K562 (cell line): ENCODE measurements at regions not wholly inside any gene's neighbourhood (a gene's known extent, or its start where the extent isn't known, plus 50 kb on each side); places are given as distances from the start of the nearest gene placed in this dataset.

Experiments
- ATAC-seq: fragments of 200-7000 bp; cut with Tn5 transposase; 3 replicates; pipeline ENCODE4 v1.9.1; 2020; ENCODE audit warnings: moderate library complexity
- BruUV-seq: library from RNA; stranded (reverse); fragments of 400-500 nt; replicated peaks from 2 replicates; lab custom pipeline; 2021; lab: Mats Ljungman, UMichigan
- CTCF ChIA-PET: fragments of 300-600 bp; formaldehyde crosslinking; extraction: SDS; loops from one replicate; lab custom pipeline; 2021; ENCODE audit warnings: low intra/inter-chr PET ratio; lab: Yijun Ruan, JAX
- POLR2A ChIA-PET: fragments of 300-600, 350-650 bp; sonication (Branson Sonifier 250); formaldehyde crosslinking; extraction: SDS; loops from one replicate; lab custom pipeline; 2021; ENCODE audit warnings: antibody characterized with exemption, inconsistent platforms; lab: Yijun Ruan, JAX
- DNase-seq, 4 experiments: peaks; one replicate each; pipeline versions ENCODE4 v3.0.0 to v3.0.0-alpha.2; 2011 to 2018; ENCODE audit warnings: low spot score in 3 of 4, mixed read lengths in 3 of 4; ENCODE audit errors: extremely low read depth in 1 of 4
- FAIRE-seq: peaks from 2 replicates; lab custom pipeline; 2011; peaks lifted over from hg19 to GRCh38; lab: Jason Lieb, UNC
- H2AFZ ChIP-seq: 2 replicates; pipeline ENCODE4 v1.6.0; 2011; ENCODE audit warnings: low read depth, low read length, control low read depth, inconsistent platforms
- H3K27ac ChIP-seq: fragments of 200-600 bp; 3 replicates; pipeline ENCODE4 v1.8.0; 2011; ENCODE audit warnings: low read depth, mild to moderate bottlenecking, control low read depth, inconsistent platforms, low read length, moderate library complexity, mixed read lengths; ENCODE audit errors: extremely low read depth
- H3K27me3 ChIP-seq, 2 experiments: fragments of 300-600 bp in 1 of 2; 2 replicates in 1 of 2; 3 replicates in 1 of 2; pipeline versions ENCODE4 v1.6.0 to v1.8.0; 2011; ENCODE audit warnings: inconsistent platforms in 2 of 2, low read length in 2 of 2, mild to moderate bottlenecking in 1 of 2, mixed read lengths in 1 of 2, moderate library complexity in 1 of 2; ENCODE audit not compliant: control insufficient read depth in 2 of 2, insufficient read depth in 2 of 2
- H3K36me3 ChIP-seq: fragments of 300-600 bp; 3 replicates; pipeline ENCODE4 v1.8.0; 2011; ENCODE audit warnings: mild to moderate bottlenecking, low read length, inconsistent platforms; ENCODE audit not compliant: control insufficient read depth, insufficient read depth
- H3K4me1 ChIP-seq, 2 experiments: fragments of 200-600 bp in 1 of 2; replicated peaks in 1 of 2; 2 replicates in 1 of 2; 3 replicates in 1 of 2; pipeline versions ENCODE4 v1.5.1 to v1.8.0; 2011; ENCODE audit warnings: inconsistent platforms in 2 of 2, low read length in 2 of 2, mild to moderate bottlenecking in 1 of 2, mixed read lengths in 1 of 2, moderate library complexity in 1 of 2; ENCODE audit not compliant: control insufficient read depth in 2 of 2, insufficient read depth in 2 of 2
- H3K4me2 ChIP-seq: 2 replicates; pipeline ENCODE4 v1.6.1; 2011; ENCODE audit warnings: low read length, control low read depth, inconsistent platforms, mixed read lengths; ENCODE audit not compliant: insufficient read depth
- H3K4me3 ChIP-seq: fragments of 200-600 bp; sonication (generic), shearing (Covaris generic); 2 replicates; pipeline ENCODE4 v1.5.1; 2016; ENCODE audit warnings: control low read depth, inconsistent platforms
- H3K79me2 ChIP-seq: fragments of 200-600 bp; 3 replicates; pipeline ENCODE4 v1.8.0; 2011; ENCODE audit warnings: low read length, inconsistent platforms; ENCODE audit not compliant: control insufficient read depth, insufficient read depth
- H3K9ac ChIP-seq, 2 experiments: 2 replicates each; pipeline versions ENCODE4 v1.6.0 to v1.6.1; 2011; ENCODE audit warnings: low read depth in 2 of 2, low read length in 2 of 2, control low read depth in 1 of 2, inconsistent platforms in 1 of 2, mild to moderate bottlenecking in 1 of 2, mixed read lengths in 1 of 2; ENCODE audit not compliant: insufficient read depth in 1 of 2
- H3K9me1 ChIP-seq: one replicate; pipeline ENCODE4 v1.6.0; 2011; ENCODE audit warnings: inconsistent platforms, mild to moderate bottlenecking, low read length, moderate library complexity; ENCODE audit not compliant: control insufficient read depth, insufficient read depth
- H3K9me3 ChIP-seq: replicated peaks from 2 replicates; pipeline ENCODE4 v1.5.1; 2011; ENCODE audit warnings: low read depth, low read length, inconsistent platforms; ENCODE audit not compliant: control insufficient read depth, insufficient read depth
- H4K20me1 ChIP-seq: replicated peaks from 2 replicates; pipeline ENCODE4 v1.6.1; 2011; ENCODE audit warnings: low read length, inconsistent platforms, mixed read lengths; ENCODE audit not compliant: control insufficient read depth, insufficient read depth
- HNRNPH1 ChIP-seq: fragments of 200-400 bp; formaldehyde crosslinking; optimal IDR thresholded peaks from 2 replicates; pipeline ENCODE3; 2017; ENCODE audit warnings: low read depth, mild to moderate bottlenecking, low read length, moderate library complexity
- HOXB6 ChIP-seq: fragments of 250-450 bp; sonication (Bioruptor Pico); IDR thresholded peaks from 2 replicates; pipeline ENCODE4 v1.5.1; 2022; ENCODE audit warnings: mild to moderate bottlenecking, borderline replicate concordance
- SMAD4 ChIP-seq: fragments of 250-450 bp; sonication (Bioruptor Pico); conservative IDR thresholded peaks from 2 replicates; pipeline ENCODE4 v1.8.0; 2021; ENCODE audit warnings: inconsistent platforms, mild to moderate bottlenecking, moderate library complexity
- TSC22D4 ChIP-seq: fragments of 450-650 bp; IDR thresholded peaks from 2 replicates; pipeline ENCODE4 v1.6.1; 2016; ENCODE audit warnings: missing genetic modification characterization, missing biosample characterization, control low read depth
- ZNF354B ChIP-seq: fragments of 250-450 bp; sonication (Bioruptor Pico); IDR thresholded peaks from 2 replicates; pipeline ENCODE4 v1.4.0; 2020
- ZNF589 ChIP-seq: fragments of 200-800 bp; sonication (Bioruptor generic); IDR thresholded peaks from 2 replicates; pipeline ENCODE4 v1.6.1; 2016; ENCODE audit warnings: low read depth, missing genetic modification characterization, missing compliant biosample characterization
- ZNF77 ChIP-seq: fragments of 250-450 bp; sonication (Bioruptor Pico); IDR thresholded peaks from 2 replicates; pipeline ENCODE4 v1.5.0; 2020
- WGBS: fragments of 100-300 bp; shearing (Covaris generic); methylation state at CpG from one replicate; pipeline ENCODE4 v1.1.6; 2016; ENCODE audit warnings: low coverage, mixed read lengths; ENCODE audit not compliant: insufficient coverage; ENCODE audit errors: missing lambda C conversion rate; 5-methylcytosine and 5-hydroxymethylcytosine counted together
- in situ Hi-C: fragments of 300-500 bp; cut with MboI; formaldehyde crosslinking; loops from 4 replicates; pipeline ENCODE4 v1.15.0; 2018; ENCODE audit warnings: inconsistent platforms, mixed read lengths
- intact Hi-C: fragments of 100-400 bp; cut with micrococcal nuclease; formaldehyde crosslinking; loops from 2 replicates; pipeline ENCODE4 v1.14.2; 2022
- TF ChIP-seq, protein P1 (sequence below): sonication (generic); formaldehyde crosslinking; IDR thresholded peaks from 2 replicates; pipeline ENCODE4 v1.8.0; 2022; ENCODE audit warnings: mild to moderate bottlenecking, missing genetic modification reagents
- TF ChIP-seq, protein P2 (sequence below): fragments of 450-650 bp; IDR thresholded peaks from 2 replicates; pipeline ENCODE4 v1.6.1; 2016; ENCODE audit warnings: missing biosample characterization, missing genetic modification characterization
- TF ChIP-seq, protein P3 (sequence below): fragments of 450-650 bp; IDR thresholded peaks from 2 replicates; pipeline ENCODE4 v1.6.1; 2018; ENCODE audit not compliant: partially characterized antibody
- TF ChIP-seq, protein P4 (sequence below): sonication (generic); formaldehyde crosslinking; IDR thresholded peaks from 2 replicates; pipeline ENCODE4 v1.8.0; 2022; ENCODE audit warnings: mild to moderate bottlenecking, low read depth, missing genetic modification reagents

DNA sequence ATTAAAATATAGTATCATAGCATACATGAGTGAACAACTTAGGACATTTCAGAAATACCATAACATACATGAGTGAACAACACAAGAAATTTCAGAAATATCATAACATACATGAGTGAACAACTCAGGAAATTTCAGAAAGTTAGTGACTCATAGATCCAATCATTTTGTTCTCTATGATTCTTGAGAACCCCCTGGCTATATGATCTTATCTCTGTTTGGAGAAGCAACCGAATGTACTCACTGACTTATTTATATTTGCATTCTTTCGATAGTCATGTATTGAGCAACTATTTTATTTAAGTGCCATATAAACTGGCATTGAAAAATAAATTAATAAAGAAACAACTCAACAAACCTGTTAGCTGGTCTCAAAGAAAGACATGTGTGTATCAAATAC is 251.1 kb downstream of the EFNB2 start:
- Histone ChIP-seq H3K36me3 (no peaks in the 10 kb centered on the region), H3K9me1 (no peaks in the 10 kb centered on the region), H3K79me2 (no peaks in the 10 kb centered on the region), H3K27me3 (no peaks in the 10 kb centered on the region), H3K4me3 (no peak overlapping the region), H3K4me1 (no peaks in the 10 kb centered on the region), H3K9me3 (no peaks in the 10 kb centered on the region), H3K9ac (no peak overlapping the region), H3K4me2 (no peak overlapping the region), H3K27ac (no peak overlapping the region), H2AFZ (no peak overlapping the region), H4K20me1 (no peaks in the 10 kb centered on the region)
- TF ChIP-seq, protein P1, sequence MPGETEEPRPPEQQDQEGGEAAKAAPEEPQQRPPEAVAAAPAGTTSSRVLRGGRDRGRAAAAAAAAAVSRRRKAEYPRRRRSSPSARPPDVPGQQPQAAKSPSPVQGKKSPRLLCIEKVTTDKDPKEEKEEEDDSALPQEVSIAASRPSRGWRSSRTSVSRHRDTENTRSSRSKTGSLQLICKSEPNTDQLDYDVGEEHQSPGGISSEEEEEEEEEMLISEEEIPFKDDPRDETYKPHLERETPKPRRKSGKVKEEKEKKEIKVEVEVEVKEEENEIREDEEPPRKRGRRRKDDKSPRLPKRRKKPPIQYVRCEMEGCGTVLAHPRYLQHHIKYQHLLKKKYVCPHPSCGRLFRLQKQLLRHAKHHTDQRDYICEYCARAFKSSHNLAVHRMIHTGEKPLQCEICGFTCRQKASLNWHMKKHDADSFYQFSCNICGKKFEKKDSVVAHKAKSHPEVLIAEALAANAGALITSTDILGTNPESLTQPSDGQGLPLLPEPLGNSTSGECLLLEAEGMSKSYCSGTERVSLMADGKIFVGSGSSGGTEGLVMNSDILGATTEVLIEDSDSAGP (CRISPR knock-in tag) = no peak
- no peak for TF ChIP-seq SMAD4
- TF ChIP-seq, protein P2, sequence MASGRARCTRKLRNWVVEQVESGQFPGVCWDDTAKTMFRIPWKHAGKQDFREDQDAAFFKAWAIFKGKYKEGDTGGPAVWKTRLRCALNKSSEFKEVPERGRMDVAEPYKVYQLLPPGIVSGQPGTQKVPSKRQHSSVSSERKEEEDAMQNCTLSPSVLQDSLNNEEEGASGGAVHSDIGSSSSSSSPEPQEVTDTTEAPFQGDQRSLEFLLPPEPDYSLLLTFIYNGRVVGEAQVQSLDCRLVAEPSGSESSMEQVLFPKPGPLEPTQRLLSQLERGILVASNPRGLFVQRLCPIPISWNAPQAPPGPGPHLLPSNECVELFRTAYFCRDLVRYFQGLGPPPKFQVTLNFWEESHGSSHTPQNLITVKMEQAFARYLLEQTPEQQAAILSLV (tag) = no peak
- no peak for TF ChIP-seq ZNF354B
- TF ChIP-seq ZNF77 (CRISPR knock-in tag) = no peak
- TF ChIP-seq, protein P3, sequence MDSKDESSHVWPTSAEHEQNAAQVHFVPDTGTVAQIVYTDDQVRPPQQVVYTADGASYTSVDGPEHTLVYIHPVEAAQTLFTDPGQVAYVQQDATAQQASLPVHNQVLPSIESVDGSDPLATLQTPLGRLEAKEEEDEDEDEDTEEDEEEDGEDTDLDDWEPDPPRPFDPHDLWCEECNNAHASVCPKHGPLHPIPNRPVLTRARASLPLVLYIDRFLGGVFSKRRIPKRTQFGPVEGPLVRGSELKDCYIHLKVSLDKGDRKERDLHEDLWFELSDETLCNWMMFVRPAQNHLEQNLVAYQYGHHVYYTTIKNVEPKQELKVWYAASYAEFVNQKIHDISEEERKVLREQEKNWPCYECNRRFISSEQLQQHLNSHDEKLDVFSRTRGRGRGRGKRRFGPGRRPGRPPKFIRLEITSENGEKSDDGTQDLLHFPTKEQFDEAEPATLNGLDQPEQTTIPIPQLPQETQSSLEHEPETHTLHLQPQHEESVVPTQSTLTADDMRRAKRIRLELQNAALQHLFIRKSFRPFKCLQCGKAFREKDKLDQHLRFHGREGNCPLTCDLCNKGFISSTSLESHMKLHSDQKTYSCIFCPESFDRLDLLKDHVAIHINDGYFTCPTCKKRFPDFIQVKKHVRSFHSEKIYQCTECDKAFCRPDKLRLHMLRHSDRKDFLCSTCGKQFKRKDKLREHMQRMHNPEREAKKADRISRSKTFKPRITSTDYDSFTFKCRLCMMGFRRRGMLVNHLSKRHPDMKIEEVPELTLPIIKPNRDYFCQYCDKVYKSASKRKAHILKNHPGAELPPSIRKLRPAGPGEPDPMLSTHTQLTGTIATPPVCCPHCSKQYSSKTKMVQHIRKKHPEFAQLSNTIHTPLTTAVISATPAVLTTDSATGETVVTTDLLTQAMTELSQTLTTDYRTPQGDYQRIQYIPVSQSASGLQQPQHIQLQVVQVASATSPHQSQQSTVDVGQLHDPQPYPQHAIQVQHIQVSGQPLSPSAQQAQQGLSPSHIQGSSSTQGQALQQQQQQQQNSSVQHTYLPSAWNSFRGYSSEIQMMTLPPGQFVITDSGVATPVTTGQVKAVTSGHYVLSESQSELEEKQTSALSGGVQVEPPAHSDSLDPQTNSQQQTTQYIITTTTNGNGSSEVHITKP = no peak
- TF ChIP-seq HNRNPH1 = no peak
- no peak for TF ChIP-seq TSC22D4 (tag)
- TF ChIP-seq, protein P4, sequence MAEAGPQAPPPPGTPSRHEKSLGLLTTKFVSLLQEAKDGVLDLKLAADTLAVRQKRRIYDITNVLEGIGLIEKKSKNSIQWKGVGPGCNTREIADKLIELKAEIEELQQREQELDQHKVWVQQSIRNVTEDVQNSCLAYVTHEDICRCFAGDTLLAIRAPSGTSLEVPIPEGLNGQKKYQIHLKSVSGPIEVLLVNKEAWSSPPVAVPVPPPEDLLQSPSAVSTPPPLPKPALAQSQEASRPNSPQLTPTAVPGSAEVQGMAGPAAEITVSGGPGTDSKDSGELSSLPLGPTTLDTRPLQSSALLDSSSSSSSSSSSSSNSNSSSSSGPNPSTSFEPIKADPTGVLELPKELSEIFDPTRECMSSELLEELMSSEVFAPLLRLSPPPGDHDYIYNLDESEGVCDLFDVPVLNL = no peak
- TF ChIP-seq HOXB6 = no peak
- TF ChIP-seq ZNF589 (CRISPR knock-in tag) = no peak
- intact Hi-C loops = no loop called here
- ATAC-seq = no peak
- no TSS peak for BruUV-seq
- 3% methylated on average over 2 of the region's 2 CpGs for WGBS
- in situ Hi-C loops = no loop called here
- ChIA-PET CTCF (no interaction called here), POLR2A (no interaction called here)
- DNase-seq = no peak
- FAIRE-seq = no peak
